A549 (cell line): ENCODE measurements at regions not wholly inside any gene's neighbourhood (a gene's known extent, or its start where the extent isn't known, plus 50 kb on each side); places are given as distances from the start of the nearest gene placed in this dataset.
"Not testable (repeated sequence)": the region's sequence is repeated elsewhere in the genome, so short reads cannot be mapped to it uniquely, and the experiment has no call there.

Source experiments
- ATAC-seq, 2 experiments: fragments of 200-7000 bp in 1 of 2; fragments of >200 bp in 1 of 2; cut with Nextera tagmentation in 1 of 2; cut with Tn5 transposase in 1 of 2; 3 replicates each; pipeline versions ENCODE4 v1.8.0 to v1.9.1; 2018 to 2020; ENCODE audit warnings: mild to moderate bottlenecking in 1 of 2, moderate library complexity in 1 of 2
- CTCF ChIA-PET: fragments of 300-600 bp; sonication (Branson Sonifier 250); formaldehyde crosslinking; extraction: SDS; loops from one replicate; lab custom pipeline; 2021; ENCODE audit warnings: antibody characterized with exemption, inconsistent platforms; lab: Yijun Ruan, JAX
- POLR2A ChIA-PET: fragments of 350-600 bp; formaldehyde crosslinking; extraction: SDS; loops from one replicate; lab custom pipeline; 2021; ENCODE audit warnings: antibody characterized with exemption, inconsistent platforms; lab: Yijun Ruan, JAX
- DNase-seq, 2 experiments: peaks; one replicate each; pipeline versions ENCODE4 v3.0.0 to v3.0.0-alpha.2; 2011 to 2016; ENCODE audit warnings: low read depth in 1 of 2, low spot score in 1 of 2
- FAIRE-seq: peaks from 2 replicates; lab custom pipeline; 2011; peaks lifted over from hg19 to GRCh38; lab: Jason Lieb, UNC
- H3K27ac ChIP-seq, 2 experiments: fragments of >200 bp; sonication (Bioruptor Twin); formaldehyde crosslinking; 3 replicates each; pipeline ENCODE4 v1.5.1; 2016 to 2017
- H3K4me1 ChIP-seq: fragments of >200 bp; sonication (Bioruptor Twin); formaldehyde crosslinking; 3 replicates; pipeline ENCODE4 v1.6.1; 2016
- H3K4me2 ChIP-seq: fragments of >200 bp; sonication (Bioruptor Twin); formaldehyde crosslinking; 3 replicates; pipeline ENCODE4 v1.6.1; 2016
- H3K4me3 ChIP-seq: fragments of >200 bp; sonication (Bioruptor Twin); formaldehyde crosslinking; 3 replicates; pipeline ENCODE4 v1.5.1; 2016
- H3K9me3 ChIP-seq: fragments of >200 bp; sonication (Bioruptor Twin); formaldehyde crosslinking; 3 replicates; pipeline ENCODE4 v1.6.1; 2016
- BHLHE40 ChIP-seq: IDR thresholded peaks from 2 replicates; pipeline ENCODE4 v1.6.1; 2012; ENCODE audit warnings: low read depth, low read length, inconsistent platforms
- CHD4 ChIP-seq: fragments of 200-600 bp; sonication (generic); IDR thresholded peaks from 2 replicates; pipeline ENCODE4 v1.6.1; 2016; ENCODE audit warnings: antibody characterized with exemption, mild to moderate bottlenecking, borderline replicate concordance
- EHF ChIP-seq: fragments of 250-450 bp; sonication (Bioruptor Pico); IDR thresholded peaks from 2 replicates; pipeline ENCODE4 v1.5.0; 2020; ENCODE audit warnings: mild to moderate bottlenecking
- ESRRA ChIP-seq: fragments of 150-350 bp; IDR thresholded peaks from 2 replicates; pipeline ENCODE4 v1.6.1; 2014; ENCODE audit warnings: mild to moderate bottlenecking, low read length, borderline replicate concordance
- FOSB ChIP-seq: fragments of 250-450 bp; sonication (Bioruptor Pico); IDR thresholded peaks from 2 replicates; pipeline ENCODE4 v1.5.0; 2020; ENCODE audit warnings: mild to moderate bottlenecking, moderate library complexity
- GATA3 ChIP-seq: IDR thresholded peaks from 2 replicates; pipeline ENCODE4 v1.6.1; 2012; ENCODE audit warnings: borderline replicate concordance
- HOXA7 ChIP-seq: fragments of 250-450 bp; sonication (Bioruptor Pico); IDR thresholded peaks from 2 replicates; pipeline ENCODE4 v1.5.0; 2020; ENCODE audit warnings: mild to moderate bottlenecking, moderate library complexity
- JUN ChIP-seq, 2 experiments: fragments of >200 bp; sonication (Bioruptor Twin); formaldehyde crosslinking; IDR thresholded peaks; 2 replicates in 1 of 2; 3 replicates in 1 of 2; pipeline ENCODE4 v1.6.1; 2016 to 2017
- JUNB ChIP-seq: fragments of >200 bp; sonication (Bioruptor Twin); formaldehyde crosslinking; IDR thresholded peaks from 2 replicates; pipeline ENCODE4 v1.6.1; 2016
- KDM1A ChIP-seq: fragments of 200-600 bp; sonication (generic); IDR thresholded peaks from 2 replicates; pipeline ENCODE4 v1.6.1; 2016; ENCODE audit warnings: low read depth, mild to moderate bottlenecking
- POLR2AphosphoS2 ChIP-seq: conservative IDR thresholded peaks from 2 replicates; pipeline ENCODE4 v1.6.1; 2012; ENCODE audit warnings: low read length, improper control_type of control experiment, inconsistent platforms
- RFX5 ChIP-seq: fragments of 450-650 bp; IDR thresholded peaks from 2 replicates; pipeline ENCODE4 v1.7.1; 2014; ENCODE audit warnings: antibody characterized with exemption, mild to moderate bottlenecking, moderate library complexity
- ZSCAN20 ChIP-seq: fragments of 250-450 bp; sonication (Bioruptor Pico); IDR thresholded peaks from 2 replicates; pipeline ENCODE4 v1.8.0; 2022; ENCODE audit warnings: mild to moderate bottlenecking, moderate library complexity
- WGBS: methylation state at CpG from one replicate; pipeline ENCODE4 v1.1.6; 2017; ENCODE audit errors: missing lambda C conversion rate; 5-methylcytosine and 5-hydroxymethylcytosine counted together
- TF ChIP-seq, protein P1 (sequence below): fragments of >200 bp; sonication (Bioruptor Twin); formaldehyde crosslinking; IDR thresholded peaks from 2 replicates; pipeline ENCODE4 v1.6.1; 2016
- TF ChIP-seq, protein P2 (sequence below): IDR thresholded peaks from 2 replicates; pipeline ENCODE4 v1.6.1; 2012
- TF ChIP-seq, protein P3 (sequence below): fragments of 250-450 bp; sonication (Bioruptor Pico); IDR thresholded peaks from 2 replicates; pipeline ENCODE4 v1.5.0; 2020; ENCODE audit warnings: low read depth, mild to moderate bottlenecking, moderate library complexity
- TF ChIP-seq, protein P4 (sequence below): IDR thresholded peaks from 2 replicates; pipeline ENCODE4 v1.6.1; 2012; ENCODE audit warnings: low read depth, borderline replicate concordance

DNA sequence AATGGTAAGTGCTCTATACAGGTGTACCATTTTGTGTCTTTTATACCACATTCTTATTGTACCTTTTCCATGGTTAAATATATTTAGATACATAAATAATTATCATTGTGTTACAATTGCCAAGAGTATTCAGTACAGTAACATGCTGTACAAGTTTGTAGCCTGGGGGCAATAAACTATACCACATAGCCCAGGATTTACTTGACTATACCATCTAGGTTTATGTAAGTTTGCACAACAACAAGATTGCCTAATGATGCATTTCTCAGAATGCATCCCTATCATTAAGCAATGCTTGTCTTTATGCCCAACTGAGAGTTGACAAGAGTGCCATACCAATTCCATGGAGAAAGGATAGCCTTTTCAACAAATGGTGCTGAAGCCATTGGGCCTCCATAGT lies 136.7 kb upstream of the PJA2 start:
- Histone ChIP-seq H3K4me3 (no peak overlapping the region), H3K4me2 (no peak overlapping the region), H3K4me1 (no peaks in the 10 kb centered on the region), H3K27ac (no peak overlapping the region), H3K9me3 (no peaks in the 10 kb centered on the region)
- ATAC-seq (no peak), FAIRE-seq (no peak), DNase-seq (no peak)
- POLR2A ChIA-PET: no interaction called here
- CTCF ChIA-PET: no interaction called here
- TF ChIP-seq POLR2AphosphoS2 (no peak), JUNB (no peak), FOSB (no peak), EHF (CRISPR knock-in tag) (no peak), GATA3 (no peak), KDM1A (no peak)
- TF ChIP-seq, protein P1, sequence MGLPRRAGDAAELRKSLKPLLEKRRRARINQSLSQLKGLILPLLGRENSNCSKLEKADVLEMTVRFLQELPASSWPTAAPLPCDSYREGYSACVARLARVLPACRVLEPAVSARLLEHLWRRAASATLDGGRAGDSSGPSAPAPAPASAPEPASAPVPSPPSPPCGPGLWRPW: no peak
- TF ChIP-seq, protein P2, sequence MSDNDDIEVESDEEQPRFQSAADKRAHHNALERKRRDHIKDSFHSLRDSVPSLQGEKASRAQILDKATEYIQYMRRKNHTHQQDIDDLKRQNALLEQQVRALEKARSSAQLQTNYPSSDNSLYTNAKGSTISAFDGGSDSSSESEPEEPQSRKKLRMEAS: no peak

DNA sequence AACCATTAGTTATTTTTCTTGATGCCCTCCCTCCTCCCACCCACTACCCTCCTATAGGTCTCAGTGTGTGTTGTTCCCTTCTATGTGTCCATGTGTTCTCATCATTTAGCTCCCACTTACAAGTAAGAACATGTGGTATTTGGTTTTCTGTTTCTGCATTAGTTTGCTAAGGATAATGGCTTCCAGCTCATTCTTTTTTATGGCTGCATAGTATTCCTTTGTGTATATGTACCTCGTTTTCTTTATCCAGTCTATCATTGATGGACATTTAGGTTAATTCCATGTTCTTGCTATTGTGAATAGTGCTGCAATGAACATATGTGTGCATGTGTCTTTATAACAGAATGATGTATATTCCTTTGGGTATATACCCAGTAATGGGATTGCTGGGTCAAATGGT lies 135.1 kb upstream of the PJA2 start:
- WGBS: 0% methylated on average over 1 of the region's 1 CpG
- not testable (repeated sequence) for H3K4me1 ChIP-seq, DNase-seq

DNA sequence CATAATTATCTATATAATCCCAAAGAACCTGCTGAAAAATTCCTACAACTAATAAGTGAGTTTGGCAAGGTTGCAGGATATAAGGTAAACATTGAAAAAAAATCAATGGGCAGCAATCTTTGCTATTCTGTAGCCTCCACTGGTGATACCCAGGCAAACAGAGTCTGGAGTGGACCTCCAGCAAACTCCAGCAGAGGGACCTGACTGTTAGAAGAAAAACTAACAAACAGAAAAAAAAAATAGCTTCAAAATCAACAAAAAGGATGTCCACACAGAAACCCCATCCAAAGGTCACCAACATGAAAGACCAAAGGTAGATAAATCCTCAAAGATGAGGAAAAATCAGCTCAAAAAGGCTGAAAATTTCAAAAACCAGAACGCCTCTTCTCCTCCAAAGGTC lies 128.9 kb upstream of the PJA2 start:
- H3K27ac ChIP-seq, ATAC-seq, FAIRE-seq, H3K4me1 ChIP-seq, POLR2A ChIA-PET, H3K4me2 ChIP-seq, DNase-seq, H3K9me3 ChIP-seq, H3K4me3 ChIP-seq: not testable (repeated sequence)
- CTCF ChIA-PET: interaction anchor here (1.2 kb wide), 1 partner anchor 150 kb away, joined by 3 read pairs; no protein-coding TSS in a partner anchor
- 0% methylated on average over 1 of the region's 1 CpG for WGBS

More for the DNA sequence above, 135.1 kb upstream of the PJA2 start:
- POLR2A ChIA-PET, H3K27ac ChIP-seq, H3K4me2 ChIP-seq, H3K9me3 ChIP-seq, H3K4me3 ChIP-seq, ATAC-seq, FAIRE-seq, CTCF ChIA-PET: not testable (repeated sequence)

DNA sequence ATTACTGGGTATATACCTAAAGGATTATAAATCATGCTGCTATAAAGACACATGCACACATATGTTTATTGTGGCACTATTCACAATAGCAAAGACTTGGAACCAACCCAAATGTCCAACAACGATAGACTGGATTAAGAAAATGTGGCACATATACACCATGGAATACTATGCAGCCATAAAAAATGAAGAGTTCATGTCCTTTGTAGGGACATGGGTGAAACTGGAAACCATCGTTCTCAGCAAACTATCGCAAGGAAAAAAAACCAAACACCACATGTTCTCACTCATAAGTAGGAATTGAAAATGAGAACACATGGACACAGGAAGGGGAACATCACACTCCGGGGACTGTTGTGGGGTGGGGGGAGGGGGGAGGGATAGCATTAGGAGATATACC lies 125.3 kb upstream of the PJA2 start:
- ATAC-seq, H3K27ac ChIP-seq, POLR2A ChIA-PET, H3K9me3 ChIP-seq, FAIRE-seq, DNase-seq, H3K4me3 ChIP-seq, H3K4me1 ChIP-seq, CTCF ChIA-PET, H3K4me2 ChIP-seq: not testable (repeated sequence)
- WGBS: 31% methylated on average over 3 of the region's 4 CpGs

DNA sequence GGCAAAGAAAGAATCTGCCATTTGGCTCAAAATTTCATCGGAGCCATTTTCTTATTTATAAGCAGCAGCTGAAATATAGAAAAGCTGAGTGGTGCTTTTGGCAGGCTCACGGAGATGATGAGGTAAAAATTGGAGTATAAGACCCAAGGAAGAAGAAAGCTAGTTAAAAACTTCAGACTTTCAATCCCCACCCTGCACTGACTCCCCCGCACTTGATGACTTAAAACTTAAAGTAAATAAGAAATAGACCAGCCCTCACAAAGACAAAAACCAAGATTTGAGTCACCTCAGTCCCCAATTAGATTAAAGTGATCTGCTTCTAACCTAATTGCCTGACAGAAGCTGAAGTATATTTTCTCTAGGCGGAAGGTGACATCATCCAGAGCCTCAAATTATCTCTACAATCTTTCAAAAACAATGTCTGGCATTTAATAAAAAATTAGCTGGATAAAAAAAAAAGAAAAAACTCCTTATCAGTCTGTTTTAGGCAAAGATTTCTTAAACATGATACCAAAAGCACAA lies 124.0 kb upstream of the PJA2 start:
- no peak overlapping the region for H3K4me3 ChIP-seq
- POLR2A ChIA-PET: no interaction called here
- no peak overlapping the region for H3K4me2 ChIP-seq
- FAIRE-seq: no peak
- ATAC-seq: no peak
- H3K27ac ChIP-seq: no peak overlapping the region
- 27% methylated on average over 4 of the region's 4 CpGs for WGBS
- TF ChIP-seq JUN (IDR thresholded peaks at IDR 0.05): no peak
- TF ChIP-seq HOXA7 (CRISPR knock-in tag): no peak
- no peak for TF ChIP-seq RFX5
- TF ChIP-seq, protein P3, sequence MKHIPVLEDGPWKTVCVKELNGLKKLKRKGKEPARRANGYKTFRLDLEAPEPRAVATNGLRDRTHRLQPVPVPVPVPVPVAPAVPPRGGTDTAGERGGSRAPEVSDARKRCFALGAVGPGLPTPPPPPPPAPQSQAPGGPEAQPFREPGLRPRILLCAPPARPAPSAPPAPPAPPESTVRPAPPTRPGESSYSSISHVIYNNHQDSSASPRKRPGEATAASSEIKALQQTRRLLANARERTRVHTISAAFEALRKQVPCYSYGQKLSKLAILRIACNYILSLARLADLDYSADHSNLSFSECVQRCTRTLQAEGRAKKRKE (CRISPR knock-in tag): no peak
- TF ChIP-seq, protein P4, sequence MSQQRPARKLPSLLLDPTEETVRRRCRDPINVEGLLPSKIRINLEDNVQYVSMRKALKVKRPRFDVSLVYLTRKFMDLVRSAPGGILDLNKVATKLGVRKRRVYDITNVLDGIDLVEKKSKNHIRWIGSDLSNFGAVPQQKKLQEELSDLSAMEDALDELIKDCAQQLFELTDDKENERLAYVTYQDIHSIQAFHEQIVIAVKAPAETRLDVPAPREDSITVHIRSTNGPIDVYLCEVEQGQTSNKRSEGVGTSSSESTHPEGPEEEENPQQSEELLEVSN: no peak
- TF ChIP-seq ESRRA: no peak
- no peak for TF ChIP-seq ZSCAN20 (CRISPR knock-in tag)
- no peak for TF ChIP-seq CHD4
- no peak for TF ChIP-seq BHLHE40
- no peaks in the 10 kb centered on the region for H3K4me1 ChIP-seq
- H3K9me3 ChIP-seq: no peaks in the 10 kb centered on the region
- CTCF ChIA-PET: no interaction called here
- no peak for DNase-seq
